OCI-LY7 (cell line): ENCODE measurements at regions not wholly inside any gene's neighbourhood (a gene's known extent, or its start where the extent isn't known, plus 50 kb on each side); places are given as distances from the start of the nearest gene placed in this dataset.
A peak's percentile ranks its signal among the peaks of the same experiment; 100 is the strongest.

Experiments
- BruUV-seq: library from RNA; stranded (reverse); fragments of 400-500 nt; replicated peaks from 2 replicates; lab custom pipeline; 2021; lab: Mats Ljungman, UMichigan
- CTCF ChIA-PET: fragments of 300-600 bp; sonication (Branson Sonifier 250); formaldehyde crosslinking; loops from one replicate; lab custom pipeline; 2022; ENCODE audit warnings: antibody characterized with exemption; ENCODE audit not compliant: unreplicated experiment; lab: Charles Lee
- POLR2A ChIA-PET: fragments of 300-600 bp; sonication (Branson Sonifier 250); formaldehyde crosslinking; loops from one replicate; lab custom pipeline; 2022; ENCODE audit warnings: antibody characterized with exemption; lab: Charles Lee
- DNase-seq: peaks from one replicate; pipeline ENCODE4 v3.0.0-alpha.2; 2015; ENCODE audit warnings: low spot score
- H2AFZ ChIP-seq: fragments of 200-600 bp; sonication (generic), shearing (Covaris generic); 2 replicates; pipeline ENCODE4 v1.6.1; 2014; ENCODE audit warnings: mild to moderate bottlenecking, antibody characterized with exemption, low read length, moderate library complexity
- H3K27ac ChIP-seq: fragments of 200-600 bp; sonication (generic); 2 replicates; pipeline ENCODE4 v1.5.1; 2014; ENCODE audit warnings: mixed run types, low read depth, mild to moderate bottlenecking, moderate library complexity, low read length, inconsistent platforms; ENCODE audit not compliant: poor library complexity, severe bottlenecking
- H3K36me3 ChIP-seq: fragments of 200-600 bp; sonication (generic); 2 replicates; pipeline ENCODE4 v1.6.1; 2014; ENCODE audit warnings: mild to moderate bottlenecking, antibody characterized with exemption, low read length, moderate library complexity, mixed read lengths; ENCODE audit not compliant: insufficient read depth
- H3K4me1 ChIP-seq: fragments of 200-600 bp; sonication (generic); 2 replicates; pipeline ENCODE4 v1.5.1; 2014; ENCODE audit warnings: mild to moderate bottlenecking, low read length; ENCODE audit not compliant: insufficient read depth, poor library complexity, severe bottlenecking
- H3K4me2 ChIP-seq: fragments of 200-600 bp; sonication (generic); 2 replicates; pipeline ENCODE4 v1.6.1; 2014; ENCODE audit warnings: mild to moderate bottlenecking, low read length
- H3K4me3 ChIP-seq: fragments of 200-600 bp; sonication (generic); 2 replicates; pipeline ENCODE4 v1.5.1; 2014; ENCODE audit warnings: mild to moderate bottlenecking, low read depth, low read length; ENCODE audit not compliant: poor library complexity, severe bottlenecking
- H3K79me2 ChIP-seq: fragments of 200-600 bp; sonication (generic); 2 replicates; pipeline ENCODE4 v1.6.1; 2016; ENCODE audit warnings: low read depth, mild to moderate bottlenecking, low read length, moderate library complexity, mixed read lengths; ENCODE audit not compliant: insufficient read depth
- H3K9me2 ChIP-seq: fragments of 200-600 bp; sonication (generic); 2 replicates; pipeline ENCODE4 v1.6.1; 2016; ENCODE audit warnings: mild to moderate bottlenecking, low read length, mixed read lengths; ENCODE audit not compliant: insufficient read depth
- H3K9me3 ChIP-seq: fragments of 200-600 bp; sonication (generic); 2 replicates; pipeline ENCODE4 v1.6.1; 2014; ENCODE audit warnings: mild to moderate bottlenecking, mixed run types, low read length, mixed read lengths
- H4K20me1 ChIP-seq: fragments of 200-600 bp; sonication (generic); 2 replicates; pipeline ENCODE4 v1.6.1; 2014; ENCODE audit warnings: mild to moderate bottlenecking, antibody characterized with exemption, low read length, moderate library complexity, mixed read lengths; ENCODE audit not compliant: insufficient read depth
- EZH2phosphoT487 ChIP-seq: fragments of 200-600 bp; sonication (generic); IDR thresholded peaks from 2 replicates; pipeline ENCODE4 v1.6.1; 2018; ENCODE audit warnings: low read depth, borderline replicate concordance, mild to moderate bottlenecking, mixed run types, antibody characterized with exemption, low read length, moderate library complexity, mixed read lengths
- intact Hi-C: fragments of 100-400 bp; cut with micrococcal nuclease; formaldehyde crosslinking; loops from one replicate; pipeline ENCODE4 v1.10.0; 2022; ENCODE audit not compliant: unreplicated experiment
- TF ChIP-seq, protein P1 (sequence below): fragments of 200-600 bp; sonication (generic); conservative IDR thresholded peaks from 2 replicates; pipeline ENCODE4 v1.5.1; 2014; ENCODE audit warnings: mild to moderate bottlenecking, antibody characterized with exemption, low read length, moderate library complexity, mixed read lengths

GRCh38 chr14:45651890-45652289 is 398.9 kb upstream of the MIS18BP1 start:
- TF ChIP-seq, protein P1, sequence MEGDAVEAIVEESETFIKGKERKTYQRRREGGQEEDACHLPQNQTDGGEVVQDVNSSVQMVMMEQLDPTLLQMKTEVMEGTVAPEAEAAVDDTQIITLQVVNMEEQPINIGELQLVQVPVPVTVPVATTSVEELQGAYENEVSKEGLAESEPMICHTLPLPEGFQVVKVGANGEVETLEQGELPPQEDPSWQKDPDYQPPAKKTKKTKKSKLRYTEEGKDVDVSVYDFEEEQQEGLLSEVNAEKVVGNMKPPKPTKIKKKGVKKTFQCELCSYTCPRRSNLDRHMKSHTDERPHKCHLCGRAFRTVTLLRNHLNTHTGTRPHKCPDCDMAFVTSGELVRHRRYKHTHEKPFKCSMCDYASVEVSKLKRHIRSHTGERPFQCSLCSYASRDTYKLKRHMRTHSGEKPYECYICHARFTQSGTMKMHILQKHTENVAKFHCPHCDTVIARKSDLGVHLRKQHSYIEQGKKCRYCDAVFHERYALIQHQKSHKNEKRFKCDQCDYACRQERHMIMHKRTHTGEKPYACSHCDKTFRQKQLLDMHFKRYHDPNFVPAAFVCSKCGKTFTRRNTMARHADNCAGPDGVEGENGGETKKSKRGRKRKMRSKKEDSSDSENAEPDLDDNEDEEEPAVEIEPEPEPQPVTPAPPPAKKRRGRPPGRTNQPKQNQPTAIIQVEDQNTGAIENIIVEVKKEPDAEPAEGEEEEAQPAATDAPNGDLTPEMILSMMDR: no peak
- TF ChIP-seq EZH2phosphoT487: no peak
- Histone ChIP-seq H3K9me3 (no peaks in the 10 kb centered on the region), H2AFZ (no peak overlapping the region), H4K20me1 (no peaks in the 10 kb centered on the region), H3K36me3 (no peaks in the 10 kb centered on the region), H3K4me1 (no peaks in the 10 kb centered on the region), H3K4me3 (no peak overlapping the region), H3K9me2 (no peaks in the 10 kb centered on the region), H3K4me2 (no peak overlapping the region), H3K79me2 (no peaks in the 10 kb centered on the region), H3K27ac (no peak overlapping the region)
- intact Hi-C loops: no loop called here
- POLR2A ChIA-PET: no interaction called here
- CTCF ChIA-PET: no interaction called here
- BruUV-seq: no TSS peak
- DNase-seq: no peak

GRCh38 chr14:45650754-45651153 is 397.8 kb upstream of the MIS18BP1 start:
- no peak for DNase-seq
- POLR2A ChIA-PET: interaction anchor here (0.6 kb wide), 1 partner anchor 13 kb away, joined by 3 read pairs; no protein-coding TSS in a partner anchor
- Histone ChIP-seq H3K36me3 (no peaks in the 10 kb centered on the region), H2AFZ (no peak overlapping the region), H3K4me3 (no peak overlapping the region), H4K20me1 (no peaks in the 10 kb centered on the region), H3K9me2 (no peaks in the 10 kb centered on the region), H3K27ac (no peak overlapping the region), H3K9me3 (no peaks in the 10 kb centered on the region), H3K79me2 (no peaks in the 10 kb centered on the region), H3K4me1 (no peaks in the 10 kb centered on the region), H3K4me2 (no peak overlapping the region)
- CTCF ChIA-PET: no interaction called here
- no TSS peak for BruUV-seq
- TF ChIP-seq, protein P1: peak; percentile 70
- TF ChIP-seq EZH2phosphoT487: no peak
- intact Hi-C loops: no loop called here

- H3K4me3 ChIP-seq: no peak overlapping the region
- H3K27ac ChIP-seq: no peak overlapping the region
- BruUV-seq: no TSS peak
- CTCF ChIA-PET: no interaction called here
- DNase-seq: no peak
- no peaks in the 10 kb centered on the region for H3K36me3 ChIP-seq
- POLR2A ChIA-PET: interaction anchor here (1.2 kb wide), 1 partner anchor 11 kb away, joined by 3 read pairs; no protein-coding TSS in a partner anchor
- intact Hi-C loops: no loop called here
- H2AFZ ChIP-seq: no peak overlapping the region
- no peaks in the 10 kb centered on the region for H3K9me3 ChIP-seq
- H3K9me2 ChIP-seq: no peaks in the 10 kb centered on the region
- TF ChIP-seq EZH2phosphoT487: no peak
- TF ChIP-seq, protein P1: no peak
- H3K79me2 ChIP-seq: no peaks in the 10 kb centered on the region
- H4K20me1 ChIP-seq: no peaks in the 10 kb centered on the region
- no peak overlapping the region for H3K4me2 ChIP-seq
- H3K4me1 ChIP-seq: no peaks in the 10 kb centered on the region
These were observed 396.0 kb upstream of the MIS18BP1 start for GRCh38 chr14:45649051-45649450.
